ENCODE measurements at regions not wholly inside any gene's neighbourhood (a gene's known extent, or its start where the extent isn't known, plus 50 kb on each side); places are given as distances from the start of the nearest gene placed in this dataset.
"Not testable (repeated sequence)": the region's sequence is repeated elsewhere in the genome, so short reads cannot be mapped to it uniquely, and the experiment has no call there.

GRCh38 chr2:55811048-55811447 lies 112.5 kb downstream of the EFEMP1 start:
- no peak overlapping the region for H3K4me3 Mint-ChIP-seq
- H3K4me1 Mint-ChIP-seq (ENCODE audit: low read depth in 2 of 2): no peaks in the 10 kb centered on the region
- no peak for DNase-seq
- H3K36me3 Mint-ChIP-seq (ENCODE audit: insufficient read depth): no peaks in the 10 kb centered on the region
- no peaks in the 10 kb centered on the region for H3K27me3 Mint-ChIP-seq
- H3K27ac Mint-ChIP-seq: no peak overlapping the region
- no peak for ATAC-seq (replicated peaks)
- H3K9me3 Mint-ChIP-seq: peaks cover 0 to 2% of the 10 kb centered on the region in 2 donors

- peaks cover 0 to 2% of the 10 kb centered on the region in 2 donors for H3K9me3 Mint-ChIP-seq
- no peak overlapping the region for H3K27ac Mint-ChIP-seq
- no peak for ATAC-seq (replicated peaks)
- no peak for DNase-seq
- no peaks in the 10 kb centered on the region for H3K36me3 Mint-ChIP-seq (ENCODE audit: insufficient read depth)
- no peaks in the 10 kb centered on the region for H3K27me3 Mint-ChIP-seq
- no peak overlapping the region for H3K4me3 Mint-ChIP-seq
- H3K4me1 Mint-ChIP-seq (ENCODE audit: low read depth in 2 of 2): no peaks in the 10 kb centered on the region
These were observed 113.0 kb downstream of the EFEMP1 start for GRCh38 chr2:55810622-55811020.

- DNase-seq: no peak
- no peak overlapping the region for H3K27ac Mint-ChIP-seq
These were observed 113.5 kb downstream of the EFEMP1 start for GRCh38 chr2:55809875-55810621.

GRCh38 chr2:55807900-55808299 lies 114.3 kb upstream of the PNPT1 start:
- H3K4me3 Mint-ChIP-seq: no peak overlapping the region
- H3K27me3 Mint-ChIP-seq: no peaks in the 10 kb centered on the region
- H3K4me1 Mint-ChIP-seq (ENCODE audit: low read depth in 2 of 2): no peaks in the 10 kb centered on the region
- DNase-seq: no peak
- no peaks in the 10 kb centered on the region for H3K9me3 Mint-ChIP-seq
- no peaks in the 10 kb centered on the region for H3K36me3 Mint-ChIP-seq (ENCODE audit: insufficient read depth)
- ATAC-seq (replicated peaks): no peak
- no peak overlapping the region for H3K27ac Mint-ChIP-seq

More at GRCh38 chr2:55809875-55810621, 113.5 kb downstream of the EFEMP1 start:
- no peak overlapping the region for H3K4me3 Mint-ChIP-seq
- no peaks in the 10 kb centered on the region for H3K36me3 Mint-ChIP-seq (ENCODE audit: insufficient read depth)
- no peak for ATAC-seq (replicated peaks)
- no peaks in the 10 kb centered on the region for H3K27me3 Mint-ChIP-seq
- no peaks in the 10 kb centered on the region for H3K4me1 Mint-ChIP-seq (ENCODE audit: low read depth in 2 of 2)
- H3K9me3 Mint-ChIP-seq: no peaks in the 10 kb centered on the region

- H3K4me3 Mint-ChIP-seq: no peak overlapping the region
- no peak for ATAC-seq (replicated peaks)
- no peak overlapping the region for H3K27ac Mint-ChIP-seq
- DNase-seq: no peak
- no peaks in the 10 kb centered on the region for H3K36me3 Mint-ChIP-seq (ENCODE audit: insufficient read depth)
- no peaks in the 10 kb centered on the region for H3K9me3 Mint-ChIP-seq
- no peaks in the 10 kb centered on the region for H3K4me1 Mint-ChIP-seq (ENCODE audit: low read depth in 2 of 2)
- no peaks in the 10 kb centered on the region for H3K27me3 Mint-ChIP-seq
These were observed 112.0 kb upstream of the PNPT1 start for GRCh38 chr2:55805686-55806085.

- Mint-ChIP-seq H3K4me3 (no peak overlapping the region), H3K27ac (no peak overlapping the region), H3K36me3 (ENCODE audit: insufficient read depth) (no peaks in the 10 kb centered on the region), H3K9me3 (no peaks in the 10 kb centered on the region), H3K27me3 (no peaks in the 10 kb centered on the region), H3K4me1 (ENCODE audit: low read depth in 2 of 2) (no peaks in the 10 kb centered on the region)
- ATAC-seq (replicated peaks): no peak
- DNase-seq: no peak
These were observed 110.9 kb upstream of the PNPT1 start for GRCh38 chr2:55804535-55804934.

GRCh38 chr2:55802067-55802466 lies 108.4 kb upstream of the PNPT1 start:
- Mint-ChIP-seq H3K4me1 (ENCODE audit: low read depth in 2 of 2) (no peaks in the 10 kb centered on the region), H3K27me3 (no peaks in the 10 kb centered on the region), H3K36me3 (ENCODE audit: insufficient read depth) (no peaks in the 10 kb centered on the region), H3K27ac (no peak overlapping the region), H3K9me3 (peaks cover 0 to 1% of the 10 kb centered on the region in 2 donors), H3K4me3 (no peak overlapping the region)
- ATAC-seq (replicated peaks) (no peak), DNase-seq (no peak)

- Mint-ChIP-seq H3K27ac (no peak overlapping the region), H3K9me3 (peaks cover 0 to 1% of the 10 kb centered on the region in 2 donors), H3K4me3 (no peak overlapping the region), H3K27me3 (no peaks in the 10 kb centered on the region), H3K4me1 (ENCODE audit: low read depth in 2 of 2) (no peaks in the 10 kb centered on the region), H3K36me3 (ENCODE audit: insufficient read depth) (no peaks in the 10 kb centered on the region)
- ATAC-seq (replicated peaks) (no peak), DNase-seq (no peak)
These were observed 107.8 kb upstream of the PNPT1 start for GRCh38 chr2:55801436-55801835.

- DNase-seq; H3K27me3 Mint-ChIP-seq; H3K9me3 Mint-ChIP-seq; ATAC-seq (replicated peaks); H3K4me1 Mint-ChIP-seq (ENCODE audit: low read depth in 2 of 2); H3K4me3 Mint-ChIP-seq; H3K36me3 Mint-ChIP-seq (ENCODE audit: insufficient read depth); H3K27ac Mint-ChIP-seq: not testable (repeated sequence)
These were observed 106.0 kb upstream of the PNPT1 start for GRCh38 chr2:55799624-55800023.

GRCh38 chr2:55796121-55796520 lies 102.5 kb upstream of the PNPT1 start:
- DNase-seq (no peak), ATAC-seq (replicated peaks) (no peak)
- Mint-ChIP-seq H3K9me3 (peaks cover 0 to 5% of the 10 kb centered on the region in 2 donors), H3K4me3 (no peak overlapping the region), H3K4me1 (ENCODE audit: low read depth in 2 of 2) (no peaks in the 10 kb centered on the region), H3K27ac (no peak overlapping the region), H3K36me3 (ENCODE audit: insufficient read depth) (no peaks in the 10 kb centered on the region), H3K27me3 (peaks cover 0 to 6% of the 10 kb centered on the region in 2 donors)

- not testable (repeated sequence) for H3K9me3 Mint-ChIP-seq; H3K36me3 Mint-ChIP-seq (ENCODE audit: insufficient read depth); H3K27me3 Mint-ChIP-seq; DNase-seq; H3K27ac Mint-ChIP-seq; ATAC-seq (replicated peaks); H3K4me3 Mint-ChIP-seq; H3K4me1 Mint-ChIP-seq (ENCODE audit: low read depth in 2 of 2)
These were observed 100.0 kb upstream of the PNPT1 start for GRCh38 chr2:55793602-55794001.

GRCh38 chr2:55786280-55786679 lies 92.6 kb upstream of the PNPT1 start:
- no peak overlapping the region for H3K27ac Mint-ChIP-seq
- DNase-seq (no peak), ATAC-seq (replicated peaks) (no peak)
- no peaks in the 10 kb centered on the region for H3K36me3 Mint-ChIP-seq (ENCODE audit: insufficient read depth)
- H3K27me3 Mint-ChIP-seq: peaks cover 0 to 4% of the 10 kb centered on the region in 2 donors
- H3K9me3 Mint-ChIP-seq: peaks cover 0 to 7% of the 10 kb centered on the region in 2 donors
- no peaks in the 10 kb centered on the region for H3K4me1 Mint-ChIP-seq (ENCODE audit: low read depth in 2 of 2)
- H3K4me3 Mint-ChIP-seq: no peak overlapping the region

GRCh38 chr2:55783751-55784150 lies 90.1 kb upstream of the PNPT1 start:
- ATAC-seq (replicated peaks); H3K27me3 Mint-ChIP-seq; H3K27ac Mint-ChIP-seq: not testable (repeated sequence)

GRCh38 chr2:55782528-55783173 lies 89.0 kb upstream of the PNPT1 start:
- Mint-ChIP-seq H3K4me1 (ENCODE audit: low read depth in 2 of 2) (no peaks in the 10 kb centered on the region), H3K4me3 (no peak overlapping the region), H3K27ac (no peak overlapping the region), H3K36me3 (ENCODE audit: insufficient read depth) (no peaks in the 10 kb centered on the region), H3K27me3 (peaks cover 10% of the 10 kb centered on the region in 2 donors), H3K9me3 (peaks cover 0 to 7% of the 10 kb centered on the region in 2 donors)
- no peak for ATAC-seq (replicated peaks)
- no peak for DNase-seq

More at GRCh38 chr2:55783751-55784150, 90.1 kb upstream of the PNPT1 start:
- not testable (repeated sequence) for H3K9me3 Mint-ChIP-seq; H3K4me3 Mint-ChIP-seq; DNase-seq; H3K36me3 Mint-ChIP-seq (ENCODE audit: insufficient read depth); H3K4me1 Mint-ChIP-seq (ENCODE audit: low read depth in 2 of 2)
